Gastrocnemius medialis (tissue), 4 donors: ENCODE measurements at regions not wholly inside any gene's neighbourhood (a gene's known extent, or its start where the extent isn't known, plus 50 kb on each side); places are given as distances from the start of the nearest gene placed in this dataset.

ENCODE experiments used
- POLR2A ChIP-seq, 2 donors: fragments of 450-650 bp; IDR thresholded peaks; one replicate each; pipeline ENCODE4 v1.6.1; 2017; ENCODE audit warnings: antibody characterized with exemption in 2 of 2, mild to moderate bottlenecking in 2 of 2, moderate library complexity in 2 of 2
- TF ChIP-seq, protein P1 (sequence below), 5 experiments: fragments of 450-650 bp in 3 of 5; fragments of 200-600 bp in 2 of 5; sonication (generic) in 2 of 5; IDR thresholded peaks in 4 of 5; conservative IDR thresholded peaks in 1 of 5; 1 replicate in 4 of 5; 2 replicates in 1 of 5; pipeline ENCODE4 v1.5.1; 2016 to 2019; ENCODE audit warnings: antibody characterized with exemption in 5 of 5, mild to moderate bottlenecking in 3 of 5, moderate library complexity in 3 of 5

- TF ChIP-seq, protein P1, sequence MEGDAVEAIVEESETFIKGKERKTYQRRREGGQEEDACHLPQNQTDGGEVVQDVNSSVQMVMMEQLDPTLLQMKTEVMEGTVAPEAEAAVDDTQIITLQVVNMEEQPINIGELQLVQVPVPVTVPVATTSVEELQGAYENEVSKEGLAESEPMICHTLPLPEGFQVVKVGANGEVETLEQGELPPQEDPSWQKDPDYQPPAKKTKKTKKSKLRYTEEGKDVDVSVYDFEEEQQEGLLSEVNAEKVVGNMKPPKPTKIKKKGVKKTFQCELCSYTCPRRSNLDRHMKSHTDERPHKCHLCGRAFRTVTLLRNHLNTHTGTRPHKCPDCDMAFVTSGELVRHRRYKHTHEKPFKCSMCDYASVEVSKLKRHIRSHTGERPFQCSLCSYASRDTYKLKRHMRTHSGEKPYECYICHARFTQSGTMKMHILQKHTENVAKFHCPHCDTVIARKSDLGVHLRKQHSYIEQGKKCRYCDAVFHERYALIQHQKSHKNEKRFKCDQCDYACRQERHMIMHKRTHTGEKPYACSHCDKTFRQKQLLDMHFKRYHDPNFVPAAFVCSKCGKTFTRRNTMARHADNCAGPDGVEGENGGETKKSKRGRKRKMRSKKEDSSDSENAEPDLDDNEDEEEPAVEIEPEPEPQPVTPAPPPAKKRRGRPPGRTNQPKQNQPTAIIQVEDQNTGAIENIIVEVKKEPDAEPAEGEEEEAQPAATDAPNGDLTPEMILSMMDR (IDR thresholded peaks at IDR 0.05 in 4 of 5, conservative IDR thresholded peaks at IDR 0.05 in 1 of 5), result no peak
- TF ChIP-seq POLR2A (IDR thresholded peaks at IDR 0.05), result no peak
These were observed 114.3 kb upstream of the ETV6 start for GRCh38 chr12:11535127-11535526.
